ENCODE measurements at regions not wholly inside any gene's neighbourhood (a gene's known extent, or its start where the extent isn't known, plus 50 kb on each side); places are given as distances from the start of the nearest gene placed in this dataset.

- DNase-seq (ENCODE audit: low read depth in 3 of 3): no peak
These were observed 724.5 kb upstream of the FANCL start for GRCh38 chr2:58965602-58966001.

DNA sequence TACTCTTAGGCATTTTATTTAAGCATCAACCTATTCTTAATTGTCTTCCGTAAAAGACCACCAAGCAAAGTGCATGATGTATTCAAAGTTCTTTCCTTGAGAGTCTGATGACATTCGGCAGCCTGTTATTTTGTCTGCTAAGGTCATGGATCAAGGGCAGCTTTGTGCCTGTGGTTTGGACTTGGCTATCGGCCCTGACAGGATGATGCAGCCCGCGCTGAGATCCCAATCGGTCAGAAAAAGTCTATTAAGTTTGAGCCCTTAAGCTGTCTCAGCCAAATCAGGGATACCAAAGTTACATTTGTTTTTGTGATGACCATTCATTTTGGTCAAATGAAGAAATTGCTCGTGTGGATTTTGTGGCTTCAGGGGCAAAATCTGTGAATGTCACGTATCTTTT is 718.9 kb upstream of the FANCL start:
- DNase-seq (ENCODE audit: low read depth in 3 of 3): no peak

GRCh38 chr2:58957188-58957840 is 716.2 kb upstream of the FANCL start:
- DNase-seq (ENCODE audit: low read depth in 3 of 3): no peak

- no peak for DNase-seq (ENCODE audit: low read depth in 3 of 3)
These were observed 713.8 kb upstream of the FANCL start for GRCh38 chr2:58954880-58955385.

DNA sequence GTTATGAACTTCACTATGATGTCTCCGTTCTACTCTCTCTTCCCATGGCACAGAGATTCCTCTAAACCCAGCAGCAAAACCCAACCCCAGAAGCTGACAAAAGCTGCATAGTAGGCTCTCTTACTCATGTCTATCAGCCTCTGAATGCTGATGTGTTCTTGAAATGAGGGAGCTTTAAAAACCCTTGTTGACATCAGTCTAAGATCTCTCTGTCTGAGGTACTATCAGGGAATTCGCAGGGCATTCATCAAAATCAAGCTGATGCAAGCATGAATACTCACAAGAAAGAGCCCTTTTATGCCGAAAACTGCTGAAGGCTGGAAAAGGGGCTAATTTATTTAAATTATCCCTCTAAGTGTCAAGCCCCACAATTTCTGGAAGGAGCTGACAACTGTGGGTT is 710.6 kb upstream of the FANCL start:
- DNase-seq (ENCODE audit: low read depth in 3 of 3): no peak

- no peak for DNase-seq (ENCODE audit: low read depth in 3 of 3)
These were observed 709.8 kb upstream of the FANCL start for GRCh38 chr2:58950795-58951462.

DNA sequence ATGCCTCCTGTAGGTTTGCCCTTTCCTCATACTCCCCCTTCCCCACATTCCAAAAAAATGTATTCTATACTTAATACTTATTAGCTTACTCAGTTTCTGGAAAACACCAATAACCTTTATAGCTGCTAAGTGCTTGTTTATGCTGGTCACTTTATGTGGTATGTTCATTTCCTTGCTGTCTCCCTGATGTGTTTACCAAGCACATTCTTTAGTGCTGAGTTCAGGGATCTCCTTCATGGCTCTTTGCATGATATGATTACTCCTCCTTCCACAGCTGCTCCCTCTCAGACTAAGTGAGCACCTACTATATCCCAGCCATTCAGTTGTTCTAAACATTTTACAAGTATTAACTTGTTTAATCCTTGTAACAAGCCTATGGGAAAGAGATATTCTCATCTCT is 698.3 kb upstream of the FANCL start:
- DNase-seq (ENCODE audit: low read depth in 3 of 3): no peak

GRCh38 chr2:58938988-58939387 is 697.9 kb upstream of the FANCL start:
- no peak for DNase-seq (ENCODE audit: low read depth in 3 of 3)

GRCh38 chr2:58932801-58933200 is 691.7 kb upstream of the FANCL start:
- no peak for DNase-seq (ENCODE audit: low read depth in 3 of 3)

DNA sequence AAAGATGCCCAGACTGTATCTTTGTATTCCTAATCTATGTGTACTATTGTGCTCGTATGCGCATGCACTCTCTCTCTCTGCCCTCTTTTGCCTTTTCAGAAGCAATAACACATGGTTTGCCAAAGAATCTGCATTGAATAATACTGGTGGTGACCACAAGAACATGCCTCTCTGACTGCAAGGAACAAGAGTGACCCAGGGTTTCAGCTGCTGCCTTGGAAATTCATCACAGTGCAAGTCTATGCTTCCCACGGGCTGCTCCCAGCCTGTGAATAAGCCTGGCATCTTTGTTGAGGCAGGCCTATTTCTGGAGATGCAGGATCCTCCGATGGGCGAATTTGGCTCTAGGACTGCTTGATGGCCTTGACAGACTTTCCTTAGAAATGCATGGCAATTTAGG is 689.4 kb upstream of the FANCL start:
- DNase-seq (ENCODE audit: low read depth in 3 of 3): no peak

DNA sequence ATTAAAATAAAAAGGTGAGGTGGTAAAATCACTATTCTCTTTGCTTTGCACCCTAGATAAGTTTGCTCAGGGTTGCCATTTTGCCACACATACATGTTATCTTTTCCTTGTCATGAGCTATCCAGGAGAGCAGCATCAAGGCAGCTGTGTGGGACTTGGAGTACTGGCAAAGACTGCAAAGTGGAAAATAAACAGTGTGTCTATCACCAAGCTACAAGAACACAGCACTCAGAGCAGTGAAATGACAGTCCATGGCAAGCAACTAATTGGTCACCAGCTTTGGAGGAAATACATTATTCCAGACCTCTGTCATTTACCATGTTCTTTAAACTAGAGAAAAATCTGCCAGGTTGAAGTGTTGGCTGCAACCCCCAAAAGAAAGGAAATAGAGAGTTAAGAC is 687.8 kb upstream of the FANCL start:
- DNase-seq (ENCODE audit: low read depth in 3 of 3): no peak

DNA sequence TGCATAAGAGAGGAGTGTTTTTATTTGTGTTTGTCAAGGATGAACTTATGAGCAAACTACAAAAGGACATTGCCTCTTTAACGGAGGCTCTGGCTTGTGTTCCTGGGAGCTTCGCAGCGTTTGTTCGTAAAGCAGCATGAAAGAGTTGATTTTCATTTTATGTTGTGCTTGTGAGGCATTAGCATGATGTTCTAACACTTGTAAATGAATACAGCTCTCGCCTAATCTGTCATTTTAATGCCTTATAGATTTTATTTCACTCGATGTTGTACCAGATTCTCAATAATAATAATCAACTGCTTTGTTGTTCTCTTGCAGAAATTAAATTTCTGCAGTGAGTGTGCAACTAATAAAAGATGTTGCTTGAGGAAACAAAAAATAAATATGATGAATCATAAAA is 687.3 kb upstream of the FANCL start:
- no peak for DNase-seq (ENCODE audit: low read depth in 3 of 3)

GRCh38 chr2:58926112-58926511 is 685.0 kb upstream of the FANCL start:
- no peak for DNase-seq (ENCODE audit: low read depth in 3 of 3)

DNA sequence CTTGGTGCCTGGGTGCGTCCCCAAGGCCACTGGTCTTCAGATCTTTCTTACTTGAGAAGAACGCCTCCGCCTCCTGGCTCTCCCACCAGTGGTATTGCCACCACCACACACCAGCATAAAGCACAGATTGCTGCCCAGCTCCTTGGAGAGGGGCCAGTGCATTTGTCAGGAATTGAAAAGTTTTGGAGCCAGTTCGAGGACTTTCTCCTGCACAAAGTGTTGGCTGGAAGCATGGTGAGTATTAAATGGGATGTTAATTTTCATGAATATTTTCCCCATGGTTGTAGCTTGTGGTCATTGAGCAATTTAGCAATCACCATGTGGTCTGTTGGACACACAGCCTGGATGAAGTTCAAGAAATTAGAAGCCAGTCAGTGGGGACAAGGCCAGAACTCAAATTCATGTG is 684.6 kb upstream of the FANCL start:
- DNase-seq (ENCODE audit: low read depth in 3 of 3): no peak

GRCh38 chr2:58923869-58924268 is 682.7 kb upstream of the FANCL start:
- no peak for DNase-seq (ENCODE audit: low read depth in 3 of 3)

DNA sequence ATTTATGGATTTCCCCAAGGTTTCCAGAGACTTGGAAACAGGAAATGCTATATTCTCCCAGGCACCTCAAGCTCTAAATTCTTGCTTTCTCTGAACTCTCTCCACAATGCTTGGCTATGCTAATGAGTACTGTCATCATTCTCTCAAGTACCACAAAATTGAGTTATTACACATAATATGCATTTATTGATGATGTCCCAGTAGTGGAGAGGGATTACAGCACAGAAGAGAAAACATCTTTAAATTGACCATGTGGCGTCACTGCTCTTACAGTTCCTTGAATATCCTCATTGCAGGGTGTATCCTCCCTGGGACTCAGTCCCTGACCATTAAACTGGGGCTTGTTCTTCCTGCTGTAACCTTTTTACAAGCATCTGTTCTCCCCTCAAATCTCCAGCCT is 681.1 kb upstream of the FANCL start:
- no peak for DNase-seq (ENCODE audit: low read depth in 3 of 3)

- DNase-seq (ENCODE audit: low read depth in 3 of 3): no peak
These were observed 680.6 kb upstream of the FANCL start for GRCh38 chr2:58921676-58922075.

GRCh38 chr2:58920001-58920400 is 678.9 kb upstream of the FANCL start:
- DNase-seq (ENCODE audit: low read depth in 3 of 3): no peak

- DNase-seq (ENCODE audit: low read depth in 3 of 3): no peak
These were observed 678.2 kb upstream of the FANCL start for GRCh38 chr2:58919316-58919715.

GRCh38 chr2:58918141-58918540 is 677.0 kb upstream of the FANCL start:
- DNase-seq (ENCODE audit: low read depth in 3 of 3): no peak

GRCh38 chr2:58917596-58917995 is 676.5 kb upstream of the FANCL start:
- no peak for DNase-seq (ENCODE audit: low read depth in 3 of 3)

GRCh38 chr2:58916063-58916462 is 674.9 kb upstream of the FANCL start:
- DNase-seq (ENCODE audit: low read depth in 3 of 3): no peak

GRCh38 chr2:58914733-58915505 is 673.8 kb upstream of the FANCL start:
- no peak for DNase-seq (ENCODE audit: low read depth in 3 of 3)

Data from stimulated activated CD4-positive, alpha-beta T cell treated with anti-CD3 and anti-CD28 coated beads, TNF-alpha, amount 100 ng/mL, for 4 hours (primary cell).